HCT116 (cell line): ENCODE measurements at regions not wholly inside any gene's neighbourhood (a gene's known extent, or its start where the extent isn't known, plus 50 kb on each side); places are given as distances from the start of the nearest gene placed in this dataset.

ENCODE experiments used
- ATAC-seq: fragments of 200-7000 bp; cut with Tn5 transposase; 2 replicates; pipeline ENCODE4 v1.9.1; 2020; ENCODE audit warnings: mild to moderate bottlenecking, moderate library complexity
- BruUV-seq: library from RNA; stranded (reverse); fragments of 400-500 nt; replicated peaks from 2 replicates; lab custom pipeline; 2021; lab: Mats Ljungman, UMichigan
- CTCF ChIA-PET: fragments of 300-600 bp; sonication (Branson Sonifier 250); formaldehyde crosslinking; loops from one replicate; lab custom pipeline; 2021; ENCODE audit warnings: antibody characterized with exemption; lab: Charles Lee
- POLR2A ChIA-PET: fragments of 300-600, 350-600 bp; sonication (Branson Sonifier 250); formaldehyde crosslinking; loops from one replicate; lab custom pipeline; 2021; ENCODE audit warnings: antibody characterized with exemption; lab: Charles Lee
- RAD21 ChIA-PET, 2 experiments: fragments of 300-600 bp; sonication (Branson Sonifier 250); formaldehyde crosslinking; loops; one replicate each; lab custom pipeline; 2023; ENCODE audit warnings: low total read pairs in 2 of 2; ENCODE audit not compliant: uncharacterized antibody in 2 of 2, unreplicated experiment in 2 of 2, low non-redundant PET in 1 of 2; lab: Charles Lee
- DNase-seq: peaks from one replicate; pipeline ENCODE4 v3.0.0-alpha.2; 2010; ENCODE audit warnings: low read depth, low spot score
- H2AFZ ChIP-seq: fragments of 200-600 bp; shearing (Covaris generic), sonication (generic); 2 replicates; pipeline ENCODE4 v1.6.1; 2017; ENCODE audit warnings: low read depth, mixed run types, mixed read lengths, antibody characterized with exemption, low read length; ENCODE audit not compliant: poor library complexity, severe bottlenecking
- H3K27ac ChIP-seq: 2 replicates; pipeline ENCODE4 v1.5.1; 2012; ENCODE audit warnings: low read depth, low read length
- H3K27me3 ChIP-seq: fragments of 200-600 bp; sonication (generic); 2 replicates; pipeline ENCODE4 v1.6.1; 2016; ENCODE audit warnings: mixed run types, low read length, mixed read lengths; ENCODE audit not compliant: insufficient read depth
- H3K36me3 ChIP-seq, 2 experiments: fragments of 200-500 bp in 1 of 2; fragments of 200-600 bp in 1 of 2; sonication (Bioruptor generic) in 1 of 2; sonication (generic) in 1 of 2; 2 replicates each; pipeline versions ENCODE4 v1.5.1 to v1.6.1; 2014 to 2016; ENCODE audit warnings: low read length in 2 of 2, inconsistent platforms in 1 of 2, mixed read lengths in 1 of 2, mixed run types in 1 of 2; ENCODE audit not compliant: insufficient read depth in 2 of 2, control insufficient read depth in 1 of 2
- H3K4me1 ChIP-seq, 2 experiments: fragments of 200-600 bp in 1 of 2; sonication (generic) in 1 of 2; 2 replicates each; pipeline versions ENCODE4 v1.5.1 to v1.6.1; 2012 to 2017; ENCODE audit warnings: low read length in 2 of 2, inconsistent platforms in 1 of 2, mild to moderate bottlenecking in 1 of 2, mixed read lengths in 1 of 2, mixed run types in 1 of 2, moderate library complexity in 1 of 2; ENCODE audit not compliant: insufficient read depth in 2 of 2, control insufficient read depth in 1 of 2
- H3K4me2 ChIP-seq: fragments of 200-600 bp; sonication (generic); 2 replicates; pipeline ENCODE4 v1.6.1; 2017; ENCODE audit warnings: mixed run types, low read length, mixed read lengths
- H3K4me3 ChIP-seq, 2 experiments: fragments of 200-600 bp in 1 of 2; sonication (generic) in 1 of 2; replicated peaks in 1 of 2; 2 replicates each; pipeline ENCODE4 v1.5.1; 2011 to 2016; ENCODE audit warnings: low read length in 2 of 2, control low read depth in 1 of 2, low read depth in 1 of 2, mild to moderate bottlenecking in 1 of 2, mixed read lengths in 1 of 2, mixed run types in 1 of 2
- H3K79me2 ChIP-seq: fragments of 200-600 bp; sonication (generic); 2 replicates; pipeline ENCODE4 v1.6.1; 2017; ENCODE audit warnings: mild to moderate bottlenecking, mixed run types, low read length, moderate library complexity, mixed read lengths; ENCODE audit not compliant: insufficient read depth
- H3K9ac ChIP-seq: fragments of 200-600 bp; sonication (generic); 2 replicates; pipeline ENCODE4 v1.6.1; 2016; ENCODE audit warnings: low read length, mixed read lengths
- H3K9me2 ChIP-seq: fragments of 200-600 bp; sonication (generic), shearing (Covaris generic); 2 replicates; pipeline ENCODE4 v1.6.1; 2017; ENCODE audit warnings: mixed run types, mild to moderate bottlenecking, moderate library complexity; ENCODE audit not compliant: insufficient read depth
- H3K9me3 ChIP-seq, 2 experiments: fragments of 200-500 bp in 1 of 2; fragments of 200-600 bp in 1 of 2; sonication (Bioruptor generic) in 1 of 2; sonication (generic) in 1 of 2; 2 replicates each; pipeline ENCODE4 v1.6.1; 2014 to 2017; ENCODE audit warnings: low read length in 2 of 2, mixed read lengths in 2 of 2, inconsistent platforms in 1 of 2, low read depth in 1 of 2, mild to moderate bottlenecking in 1 of 2, mixed run types in 1 of 2, moderate library complexity in 1 of 2; ENCODE audit not compliant: control insufficient read depth in 1 of 2, insufficient read depth in 1 of 2
- H4K20me1 ChIP-seq: fragments of 200-600 bp; sonication (generic), shearing (Covaris generic); 2 replicates; pipeline ENCODE4 v1.6.1; 2017; ENCODE audit warnings: mixed run types, mild to moderate bottlenecking, moderate library complexity; ENCODE audit not compliant: insufficient read depth
- ATF3 ChIP-seq: IDR thresholded peaks from 2 replicates; pipeline ENCODE4 v1.6.1; 2012
- CEBPB ChIP-seq: IDR thresholded peaks from 2 replicates; pipeline ENCODE4 v1.6.1; 2012; ENCODE audit warnings: low read depth
- FOSL1 ChIP-seq: IDR thresholded peaks from 2 replicates; pipeline ENCODE4 v1.6.1; 2012; ENCODE audit warnings: low read depth
- JUND ChIP-seq: IDR thresholded peaks from 2 replicates; pipeline ENCODE4 v1.6.1; 2012
- RAD21 ChIP-seq: IDR thresholded peaks from 2 replicates; pipeline ENCODE4 v1.6.1; 2012; ENCODE audit warnings: low read depth, mild to moderate bottlenecking
- REST ChIP-seq: IDR thresholded peaks from 2 replicates; pipeline ENCODE4 v1.6.1; 2012; ENCODE audit warnings: low read depth
- TCF7L2 ChIP-seq: IDR thresholded peaks from 2 replicates; pipeline ENCODE4 v1.7.0; 2011; ENCODE audit warnings: borderline replicate concordance, inconsistent platforms; ENCODE audit not compliant: insufficient read depth, insufficient read length; ENCODE audit errors: extremely low read depth
- ZBTB33 ChIP-seq: IDR thresholded peaks from 2 replicates; pipeline ENCODE4 v1.6.1; 2011; ENCODE audit warnings: mild to moderate bottlenecking, low read length, moderate library complexity; ENCODE audit not compliant: insufficient replicate concordance; ENCODE audit errors: extremely low read depth
- ZNF274 ChIP-seq: fragments of 200-500 bp; sonication (Bioruptor generic); IDR thresholded peaks from 2 replicates; pipeline ENCODE4 v1.6.1; 2014; ENCODE audit warnings: mild to moderate bottlenecking, low read depth, low read length, inconsistent platforms
- intact Hi-C: fragments of 100-400 bp; cut with micrococcal nuclease; formaldehyde crosslinking; loops from 2 replicates; pipeline ENCODE4 v1.10.0; 2022
- TF ChIP-seq, protein P1 (sequence below), 3 experiments: fragments of 200-600 bp in 1 of 3; sonication (generic) in 1 of 3; IDR thresholded peaks in 2 of 3; conservative IDR thresholded peaks in 1 of 3; 2 replicates each; pipeline ENCODE4 v1.5.1; 2012 to 2017; ENCODE audit warnings: low read depth in 2 of 3, low read length in 2 of 3, antibody characterized with exemption in 1 of 3, borderline replicate concordance in 1 of 3, control low read depth in 1 of 3, mild to moderate bottlenecking in 1 of 3, mixed read lengths in 1 of 3, mixed run types in 1 of 3, moderate library complexity in 1 of 3; ENCODE audit not compliant: insufficient read depth in 1 of 3

- Histone ChIP-seq H3K4me2 (no peak overlapping the region), H4K20me1 (no peaks in the 10 kb centered on the region), H3K36me3 (no peaks in the 10 kb centered on the region), H3K4me1 (no peaks in the 10 kb centered on the region), H3K27ac (no peak overlapping the region), H3K9ac (no peak overlapping the region), H3K79me2 (no peaks in the 10 kb centered on the region), H3K9me3 (no peaks in the 10 kb centered on the region), H3K27me3 (no peaks in the 10 kb centered on the region), H2AFZ (no peak overlapping the region), H3K4me3 (no peak overlapping the region), H3K9me2 (no peaks in the 10 kb centered on the region)
- RAD21 ChIA-PET: no interaction called here
- POLR2A ChIA-PET: no interaction called here
- intact Hi-C loops: no loop called here
- ATAC-seq (no peak), DNase-seq (no peak)
- TF ChIP-seq REST (no peak), FOSL1 (no peak), ZNF274 (no peak), ZBTB33 (no peak), CEBPB (no peak), JUND (no peak), TCF7L2 (no peak), ATF3 (no peak), RAD21 (no peak)
- TF ChIP-seq, protein P1, sequence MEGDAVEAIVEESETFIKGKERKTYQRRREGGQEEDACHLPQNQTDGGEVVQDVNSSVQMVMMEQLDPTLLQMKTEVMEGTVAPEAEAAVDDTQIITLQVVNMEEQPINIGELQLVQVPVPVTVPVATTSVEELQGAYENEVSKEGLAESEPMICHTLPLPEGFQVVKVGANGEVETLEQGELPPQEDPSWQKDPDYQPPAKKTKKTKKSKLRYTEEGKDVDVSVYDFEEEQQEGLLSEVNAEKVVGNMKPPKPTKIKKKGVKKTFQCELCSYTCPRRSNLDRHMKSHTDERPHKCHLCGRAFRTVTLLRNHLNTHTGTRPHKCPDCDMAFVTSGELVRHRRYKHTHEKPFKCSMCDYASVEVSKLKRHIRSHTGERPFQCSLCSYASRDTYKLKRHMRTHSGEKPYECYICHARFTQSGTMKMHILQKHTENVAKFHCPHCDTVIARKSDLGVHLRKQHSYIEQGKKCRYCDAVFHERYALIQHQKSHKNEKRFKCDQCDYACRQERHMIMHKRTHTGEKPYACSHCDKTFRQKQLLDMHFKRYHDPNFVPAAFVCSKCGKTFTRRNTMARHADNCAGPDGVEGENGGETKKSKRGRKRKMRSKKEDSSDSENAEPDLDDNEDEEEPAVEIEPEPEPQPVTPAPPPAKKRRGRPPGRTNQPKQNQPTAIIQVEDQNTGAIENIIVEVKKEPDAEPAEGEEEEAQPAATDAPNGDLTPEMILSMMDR (IDR thresholded peaks at IDR 0.05 in 2 of 3, conservative IDR thresholded peaks at IDR 0.05 in 1 of 3; ENCODE audit: borderline replicate concordance in 1 of 3, insufficient read depth in 1 of 3, low read depth in 2 of 3, low read length in 2 of 3): no peak
- CTCF ChIA-PET: no interaction called here
- no TSS peak for BruUV-seq
Observed at GRCh38 chr12:131557078-131557709, 153.7 kb upstream of the SFSWAP start.
